Breast epithelium (tissue), 3 donors: ENCODE measurements at regions not wholly inside any gene's neighbourhood (a gene's known extent, or its start where the extent isn't known, plus 50 kb on each side); places are given as distances from the start of the nearest gene placed in this dataset.

Source experiments
- CTCF ChIP-seq, 3 donors: fragments of 450-650 bp; IDR thresholded peaks; one replicate each; pipeline ENCODE4 v1.5.1; 2016 to 2017; ENCODE audit warnings: antibody characterized with exemption in 3 of 3, mild to moderate bottlenecking in 3 of 3, moderate library complexity in 3 of 3
- POLR2AphosphoS5 ChIP-seq, 3 donors: sonication (generic); formaldehyde crosslinking; IDR thresholded peaks; one replicate each; pipeline ENCODE4 v1.6.1; 2017; ENCODE audit warnings: antibody characterized with exemption in 3 of 3

GRCh38 chr11:92915551-92915950, 53.9 kb upstream of the MTNR1B start:
- TF ChIP-seq POLR2AphosphoS5 (IDR thresholded peaks at IDR 0.05) = no peak
- no peak for TF ChIP-seq CTCF (IDR thresholded peaks at IDR 0.05)
